ENCODE measurements at regions not wholly inside any gene's neighbourhood (a gene's known extent, or its start where the extent isn't known, plus 50 kb on each side); places are given as distances from the start of the nearest gene placed in this dataset.

DNA sequence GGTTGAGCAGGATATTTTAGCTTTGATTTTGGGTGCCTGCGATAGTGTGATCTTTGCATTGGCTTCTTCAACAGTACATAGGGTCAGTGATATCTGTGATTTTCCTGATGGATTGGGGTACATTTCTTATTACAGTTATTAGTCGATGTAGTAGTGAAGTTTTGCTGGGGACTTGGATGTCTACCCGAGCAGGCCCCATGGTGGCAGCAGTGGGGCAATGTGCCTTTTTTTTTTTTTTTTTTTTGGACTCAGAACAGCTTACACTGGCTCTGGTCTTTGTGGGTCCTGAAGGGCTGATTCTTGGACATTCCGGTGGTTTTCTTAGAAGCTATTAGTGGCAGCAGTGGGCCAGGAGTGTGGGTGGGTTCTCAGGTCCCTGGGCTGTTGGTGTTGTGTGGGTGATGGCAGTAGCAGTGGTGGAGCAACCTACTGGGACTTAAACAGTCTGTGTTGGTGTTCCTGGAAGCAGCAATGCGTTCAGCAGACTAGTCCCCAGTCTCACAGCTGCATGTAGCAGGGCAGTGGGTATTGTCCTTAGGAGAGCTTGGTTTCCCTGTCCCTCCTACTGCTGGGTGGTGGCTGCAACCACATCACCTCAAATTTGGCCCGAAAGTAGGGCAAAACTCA lies 53.7 kb upstream of the SLC4A10 start:
- DNase-seq (no peak), ATAC-seq (no peak)
- intact Hi-C loops (cut with DNase I): no loop called here
- Histone ChIP-seq H3K9me3 (peaks cover 2% of the 10 kb centered on the region), H3K4me1 (no peaks in the 10 kb centered on the region), H3K4me3 (no peak overlapping the region), H3K27me3 (no peaks in the 10 kb centered on the region), H3K36me3 (no peaks in the 10 kb centered on the region), H3K27ac (no peak overlapping the region)
- TF ChIP-seq, protein P1, sequence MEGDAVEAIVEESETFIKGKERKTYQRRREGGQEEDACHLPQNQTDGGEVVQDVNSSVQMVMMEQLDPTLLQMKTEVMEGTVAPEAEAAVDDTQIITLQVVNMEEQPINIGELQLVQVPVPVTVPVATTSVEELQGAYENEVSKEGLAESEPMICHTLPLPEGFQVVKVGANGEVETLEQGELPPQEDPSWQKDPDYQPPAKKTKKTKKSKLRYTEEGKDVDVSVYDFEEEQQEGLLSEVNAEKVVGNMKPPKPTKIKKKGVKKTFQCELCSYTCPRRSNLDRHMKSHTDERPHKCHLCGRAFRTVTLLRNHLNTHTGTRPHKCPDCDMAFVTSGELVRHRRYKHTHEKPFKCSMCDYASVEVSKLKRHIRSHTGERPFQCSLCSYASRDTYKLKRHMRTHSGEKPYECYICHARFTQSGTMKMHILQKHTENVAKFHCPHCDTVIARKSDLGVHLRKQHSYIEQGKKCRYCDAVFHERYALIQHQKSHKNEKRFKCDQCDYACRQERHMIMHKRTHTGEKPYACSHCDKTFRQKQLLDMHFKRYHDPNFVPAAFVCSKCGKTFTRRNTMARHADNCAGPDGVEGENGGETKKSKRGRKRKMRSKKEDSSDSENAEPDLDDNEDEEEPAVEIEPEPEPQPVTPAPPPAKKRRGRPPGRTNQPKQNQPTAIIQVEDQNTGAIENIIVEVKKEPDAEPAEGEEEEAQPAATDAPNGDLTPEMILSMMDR (IDR thresholded peaks at IDR 0.05): no peak

DNA sequence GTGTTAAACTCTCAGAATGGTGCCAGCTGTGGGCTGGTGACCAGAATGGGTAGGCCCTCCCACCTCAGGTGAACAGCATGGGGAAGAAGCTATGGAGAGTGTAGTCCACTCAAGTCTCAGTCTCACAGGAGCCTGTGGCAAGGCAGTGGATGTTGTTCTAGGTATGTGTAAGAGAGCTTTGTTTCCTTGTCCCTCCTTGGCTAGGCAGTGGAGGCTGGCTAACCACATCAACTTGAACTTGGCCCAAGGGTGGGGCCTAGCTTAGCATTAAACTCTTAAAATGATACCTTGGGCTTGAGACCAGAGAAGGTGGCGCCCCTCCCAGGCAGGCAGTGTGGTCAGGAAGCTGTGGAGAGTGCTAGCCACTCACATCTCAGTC lies 53.2 kb upstream of the SLC4A10 start:
- Histone ChIP-seq H3K9me3 (no peaks in the 10 kb centered on the region), H3K4me3 (no peak overlapping the region), H3K27ac (no peak overlapping the region), H3K27me3 (no peaks in the 10 kb centered on the region), H3K36me3 (no peaks in the 10 kb centered on the region), H3K4me1 (no peaks in the 10 kb centered on the region)
- ATAC-seq (no peak), DNase-seq (no peak)
- TF ChIP-seq, protein P1 (IDR thresholded peaks at IDR 0.05): no peak
- intact Hi-C loops (cut with DNase I): no loop called here

All from upper lobe of right lung (tissue), 1 donor.